SH-SY5Y (cell line): ENCODE measurements at regions not wholly inside any gene's neighbourhood (a gene's known extent, or its start where the extent isn't known, plus 50 kb on each side); places are given as distances from the start of the nearest gene placed in this dataset.

Experiments used
- GATA2 ChIP-seq: IDR thresholded peaks from 2 replicates; pipeline ENCODE4 v1.6.1; 2011; ENCODE audit warnings: mild to moderate bottlenecking, low read depth, low read length
- GATA3 ChIP-seq: IDR thresholded peaks from 2 replicates; pipeline ENCODE4 v1.6.1; 2011; ENCODE audit warnings: low read depth, mild to moderate bottlenecking, low read length, moderate library complexity

DNA sequence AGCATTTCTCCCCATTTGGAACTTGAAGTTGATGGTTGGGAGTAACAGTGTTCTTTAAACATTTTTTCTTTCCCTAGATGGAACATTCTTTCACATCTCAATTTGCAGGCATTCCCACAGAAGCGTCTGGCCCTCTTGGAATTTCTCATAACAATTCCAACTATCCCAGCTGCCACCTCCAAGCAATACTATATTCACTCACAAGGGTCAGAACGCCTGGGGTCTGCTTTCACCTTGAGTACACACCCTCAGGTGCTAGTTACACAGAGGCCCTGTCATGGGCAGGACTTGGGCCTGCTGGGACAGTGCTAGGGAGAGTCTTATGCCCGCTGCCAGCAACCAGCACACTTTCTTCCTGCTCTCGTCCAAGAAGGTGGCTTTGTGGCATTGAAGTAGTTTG lies 136.5 kb downstream of the JCAD start:
- TF ChIP-seq GATA2 (no peak), GATA3 (no peak)
